Neutrophil (primary cell): ENCODE measurements at regions not wholly inside any gene's neighbourhood (a gene's known extent, or its start where the extent isn't known, plus 50 kb on each side); places are given as distances from the start of the nearest gene placed in this dataset.

ENCODE experiments used
- H3K27ac ChIP-seq: fragments of 200-600 bp; sonication (generic); 2 replicates; pipeline ENCODE4 v1.5.1; 2016; ENCODE audit warnings: mild to moderate bottlenecking, moderate library complexity
- H3K27me3 ChIP-seq: fragments of 200-600 bp; sonication (generic); 2 replicates; pipeline ENCODE4 v1.6.0; 2016; ENCODE audit warnings: mild to moderate bottlenecking
- H3K36me3 ChIP-seq: fragments of 200-600 bp; sonication (generic); 2 replicates; pipeline ENCODE4 v1.5.1; 2017
- H3K4me1 ChIP-seq, 2 experiments: fragments of 200-600 bp in 1 of 2; sonication (generic) in 1 of 2; 1 replicate in 1 of 2; 2 replicates in 1 of 2; pipeline versions ENCODE4 v1.5.1 to v1.6.1; 2013 to 2016; ENCODE audit warnings: low read depth in 1 of 2, low read length in 1 of 2, mild to moderate bottlenecking in 1 of 2, moderate library complexity in 1 of 2; ENCODE audit not compliant: control insufficient read depth in 1 of 2, insufficient read depth in 1 of 2
- H3K4me3 ChIP-seq, 2 experiments: fragments of 200-600 bp in 1 of 2; sonication (generic) in 1 of 2; 1 replicate in 1 of 2; 2 replicates in 1 of 2; pipeline ENCODE4 v1.5.1; 2013 to 2016; ENCODE audit warnings: low read depth in 1 of 2, low read length in 1 of 2, mild to moderate bottlenecking in 1 of 2, moderate library complexity in 1 of 2
- H3K9me3 ChIP-seq: fragments of 200-600 bp; sonication (generic); 2 replicates; pipeline ENCODE4 v1.5.1; 2016
- TF ChIP-seq, protein P1 (sequence below): fragments of 200-600 bp; sonication (generic); IDR thresholded peaks from 2 replicates; pipeline ENCODE4 v1.5.1; 2016; ENCODE audit warnings: antibody characterized with exemption

DNA sequence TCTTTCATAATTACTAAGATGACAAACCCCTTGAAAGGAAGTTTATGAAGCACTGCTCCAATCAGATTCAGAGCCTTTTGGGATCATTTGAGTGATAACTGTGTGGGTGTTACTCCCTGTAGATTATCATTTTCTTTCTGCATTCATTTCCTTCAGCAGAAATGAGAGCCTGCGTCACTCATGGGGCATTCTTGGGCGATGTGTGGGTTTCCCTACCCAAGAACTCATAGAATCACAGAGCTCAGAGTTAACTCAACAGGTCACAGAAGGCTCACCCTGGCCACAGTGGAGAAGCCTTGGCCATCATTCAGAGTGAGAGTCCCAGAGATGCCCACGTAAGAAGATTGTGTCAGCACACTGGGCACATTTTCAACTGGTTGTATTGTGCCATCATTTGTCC, 401.9 kb downstream of the TLE4 start:
- Histone ChIP-seq H3K9me3 (no peaks in the 10 kb centered on the region), H3K4me1 (no peaks in the 10 kb centered on the region), H3K27me3 (no peaks in the 10 kb centered on the region), H3K27ac (no peak overlapping the region), H3K4me3 (no peak overlapping the region), H3K36me3 (no peaks in the 10 kb centered on the region)
- TF ChIP-seq, protein P1, sequence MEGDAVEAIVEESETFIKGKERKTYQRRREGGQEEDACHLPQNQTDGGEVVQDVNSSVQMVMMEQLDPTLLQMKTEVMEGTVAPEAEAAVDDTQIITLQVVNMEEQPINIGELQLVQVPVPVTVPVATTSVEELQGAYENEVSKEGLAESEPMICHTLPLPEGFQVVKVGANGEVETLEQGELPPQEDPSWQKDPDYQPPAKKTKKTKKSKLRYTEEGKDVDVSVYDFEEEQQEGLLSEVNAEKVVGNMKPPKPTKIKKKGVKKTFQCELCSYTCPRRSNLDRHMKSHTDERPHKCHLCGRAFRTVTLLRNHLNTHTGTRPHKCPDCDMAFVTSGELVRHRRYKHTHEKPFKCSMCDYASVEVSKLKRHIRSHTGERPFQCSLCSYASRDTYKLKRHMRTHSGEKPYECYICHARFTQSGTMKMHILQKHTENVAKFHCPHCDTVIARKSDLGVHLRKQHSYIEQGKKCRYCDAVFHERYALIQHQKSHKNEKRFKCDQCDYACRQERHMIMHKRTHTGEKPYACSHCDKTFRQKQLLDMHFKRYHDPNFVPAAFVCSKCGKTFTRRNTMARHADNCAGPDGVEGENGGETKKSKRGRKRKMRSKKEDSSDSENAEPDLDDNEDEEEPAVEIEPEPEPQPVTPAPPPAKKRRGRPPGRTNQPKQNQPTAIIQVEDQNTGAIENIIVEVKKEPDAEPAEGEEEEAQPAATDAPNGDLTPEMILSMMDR: no peak

DNA sequence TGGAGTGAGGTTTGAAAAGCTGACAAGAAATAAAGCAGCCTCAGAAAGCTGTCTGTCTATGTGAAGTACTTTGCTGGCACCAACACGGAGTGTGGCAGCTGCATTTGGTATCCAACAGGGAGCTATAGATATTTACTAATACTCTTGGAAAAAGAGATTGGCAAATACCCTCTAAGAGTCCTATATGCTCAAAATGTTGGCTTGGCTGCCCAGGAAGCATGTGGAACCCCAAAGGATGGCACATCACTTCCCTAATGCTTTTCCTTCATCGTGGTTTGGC, 398.3 kb downstream of the TLE4 start:
- no peak overlapping the region for H3K4me3 ChIP-seq
- TF ChIP-seq, protein P1: no peak
- no peaks in the 10 kb centered on the region for H3K36me3 ChIP-seq
- no peaks in the 10 kb centered on the region for H3K27me3 ChIP-seq
- H3K27ac ChIP-seq: no peak overlapping the region
- no peaks in the 10 kb centered on the region for H3K9me3 ChIP-seq
- H3K4me1 ChIP-seq: no peaks in the 10 kb centered on the region

DNA sequence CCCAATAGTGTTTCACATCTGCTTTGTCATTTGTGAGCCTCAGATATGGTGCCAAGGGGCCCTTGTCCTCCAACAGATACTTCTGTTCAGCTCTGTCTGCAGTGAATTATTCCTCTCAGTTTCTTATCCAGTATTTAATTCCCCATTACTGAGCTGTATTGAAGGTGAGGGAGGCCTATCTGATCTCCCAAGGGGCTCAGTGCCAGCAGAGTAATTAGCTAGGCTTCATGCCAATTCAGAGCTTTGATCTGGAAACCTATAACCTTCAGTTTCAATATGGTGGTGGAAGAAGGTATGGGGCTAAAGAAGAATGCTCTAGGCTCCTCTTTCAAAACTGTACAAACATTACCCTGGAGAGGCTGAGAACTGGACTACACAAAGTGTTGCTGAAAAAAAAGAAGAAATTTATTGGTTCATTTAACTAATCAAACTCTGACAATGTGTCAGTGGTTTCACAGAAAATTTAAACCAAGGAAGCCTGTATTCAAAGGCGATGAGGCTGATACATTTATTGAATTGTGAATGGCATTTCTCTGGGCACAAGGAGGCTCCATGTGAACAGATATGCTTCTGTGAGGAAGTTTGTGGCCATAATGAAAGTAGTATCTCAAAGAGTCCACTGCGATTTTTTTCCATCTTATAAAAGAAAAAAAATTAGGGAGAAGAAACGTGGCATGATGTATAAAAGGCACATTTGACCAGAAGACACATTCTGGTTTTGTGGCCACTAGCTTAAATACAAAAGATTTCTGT, 397.8 kb downstream of the TLE4 start:
- Histone ChIP-seq H3K9me3 (no peaks in the 10 kb centered on the region), H3K4me3 (no peak overlapping the region), H3K4me1 (no peaks in the 10 kb centered on the region), H3K36me3 (no peaks in the 10 kb centered on the region), H3K27me3 (no peaks in the 10 kb centered on the region), H3K27ac (no peak overlapping the region)
- TF ChIP-seq, protein P1: no peak

DNA sequence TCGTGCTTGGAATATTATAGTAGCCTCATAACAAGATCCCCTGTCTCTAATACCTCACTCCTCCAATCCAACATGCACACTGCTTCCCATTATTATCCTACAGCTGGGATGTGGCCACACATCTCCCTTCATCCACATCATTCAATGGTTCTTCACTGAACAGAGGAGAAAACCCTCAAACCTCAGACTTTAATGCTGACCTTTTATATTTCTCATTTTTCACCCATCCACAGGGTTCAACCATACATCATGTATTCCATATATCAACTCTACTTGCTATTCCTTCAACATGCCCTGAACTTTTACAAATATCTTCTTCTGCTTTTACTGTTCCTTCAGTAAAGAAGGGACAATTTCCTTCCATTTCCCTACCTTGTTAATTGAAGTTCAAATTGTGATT, 396.8 kb downstream of the TLE4 start:
- no peaks in the 10 kb centered on the region for H3K27me3 ChIP-seq
- TF ChIP-seq, protein P1: no peak
- H3K36me3 ChIP-seq: no peaks in the 10 kb centered on the region
- H3K9me3 ChIP-seq: no peaks in the 10 kb centered on the region
- H3K4me3 ChIP-seq: no peak overlapping the region
- H3K27ac ChIP-seq: no peak overlapping the region
- no peaks in the 10 kb centered on the region for H3K4me1 ChIP-seq

DNA sequence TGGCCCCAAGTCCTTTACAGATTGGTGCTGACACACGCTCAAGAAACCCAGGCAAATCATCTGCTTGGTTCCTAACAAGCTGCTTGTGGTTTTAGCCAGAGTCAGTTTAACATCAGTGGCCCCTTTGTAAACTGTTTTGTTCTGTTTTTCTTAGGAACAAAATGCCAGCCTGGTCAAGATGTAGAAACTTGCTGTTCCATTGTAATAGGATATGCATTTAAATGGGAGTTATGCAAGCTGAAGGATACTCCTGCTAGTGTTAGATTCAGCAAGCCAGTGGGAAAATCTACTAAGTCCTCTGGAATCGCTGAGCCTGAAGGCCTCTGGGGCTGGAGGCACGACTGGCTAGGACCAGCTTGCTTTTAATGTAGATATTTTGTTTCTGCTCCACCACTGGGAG, 391.1 kb downstream of the TLE4 start:
- Histone ChIP-seq H3K4me1 (no peaks in the 10 kb centered on the region), H3K9me3 (no peaks in the 10 kb centered on the region), H3K27ac (no peak overlapping the region), H3K4me3 (no peak overlapping the region), H3K36me3 (no peaks in the 10 kb centered on the region), H3K27me3 (no peaks in the 10 kb centered on the region)
- TF ChIP-seq, protein P1: no peak

DNA sequence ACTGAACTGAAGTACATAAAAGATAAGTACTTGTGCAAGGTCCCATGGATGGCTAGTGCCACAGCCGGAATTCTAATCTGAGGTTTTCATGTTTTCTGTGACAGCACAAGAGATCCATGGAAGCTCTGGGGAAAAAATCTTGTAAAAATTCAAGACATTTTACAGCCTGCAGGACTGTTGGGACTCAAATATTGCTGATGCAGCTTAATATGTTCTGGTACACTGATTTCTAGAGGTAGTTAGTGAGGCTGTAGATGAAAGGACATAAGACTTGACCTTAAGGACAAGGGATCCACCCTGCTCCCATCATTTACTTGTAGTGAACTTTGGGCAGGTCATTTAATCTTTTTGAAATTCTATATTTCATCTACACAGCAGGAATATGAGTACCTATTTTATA, 390.4 kb downstream of the TLE4 start:
- Histone ChIP-seq H3K27ac (no peak overlapping the region), H3K9me3 (no peaks in the 10 kb centered on the region), H3K4me3 (no peak overlapping the region), H3K27me3 (no peaks in the 10 kb centered on the region), H3K36me3 (no peaks in the 10 kb centered on the region), H3K4me1 (no peaks in the 10 kb centered on the region)
- TF ChIP-seq, protein P1: no peak
